ENCODE measurements at regions not wholly inside any gene's neighbourhood (a gene's known extent, or its start where the extent isn't known, plus 50 kb on each side); places are given as distances from the start of the nearest gene placed in this dataset.

GRCh38 chr5:58285900-58286299 lies 174.0 kb downstream of the PLK2 start:
- TF ChIP-seq CTCF (conservative IDR thresholded peaks at IDR 0.05 in 1 of 2, IDR thresholded peaks at IDR 0.05 in 1 of 2; ENCODE audit: extremely low read depth in 1 of 2, insufficient read depth in 1 of 2, low read depth in 1 of 2, low read length in 2 of 2) (no peak), EZH2 (IDR thresholded peaks at IDR 0.05; ENCODE audit: borderline replicate concordance, low read length) (no peak)
